ENCODE measurements at regions not wholly inside any gene's neighbourhood (a gene's known extent, or its start where the extent isn't known, plus 50 kb on each side); places are given as distances from the start of the nearest gene placed in this dataset.

- TF ChIP-seq EP300 (IDR thresholded peaks at IDR 0.05) (no peak), CTCF (IDR thresholded peaks at IDR 0.05) (no peak)
Observed at GRCh38 chr2:125516496-125517109, 1139.4 kb upstream of the GYPC start.

Data from stomach (tissue), 4 donors.